EL (cell line): ENCODE measurements at regions not wholly inside any gene's neighbourhood (a gene's known extent, or its start where the extent isn't known, plus 50 kb on each side); places are given as distances from the start of the nearest gene placed in this dataset.

Experiments used
- DNase-seq: peaks from one replicate; pipeline ENCODE4 v3.0.0-alpha.2; 2016

GRCh38 chr13:79767126-79767525 lies 286.2 kb downstream of the NDFIP2 start:
- peak; percentile 25 for DNase-seq

GRCh38 chr13:79765331-79765730 lies 284.4 kb downstream of the NDFIP2 start:
- DNase-seq = no peak

GRCh38 chr13:79749984-79750551 lies 269.1 kb downstream of the NDFIP2 start:
- DNase-seq = peak; percentile 95

- no peak for DNase-seq
Observed at GRCh38 chr13:79749566-79749965, 268.6 kb downstream of the NDFIP2 start.

- no peak for DNase-seq
Observed at GRCh38 chr13:79745081-79745480, 264.1 kb downstream of the NDFIP2 start.

GRCh38 chr13:79742923-79743322 lies 262.0 kb downstream of the NDFIP2 start:
- no peak for DNase-seq

GRCh38 chr13:79740991-79741390 lies 260.0 kb downstream of the NDFIP2 start:
- DNase-seq = peak; percentile 22

GRCh38 chr13:79736356-79736755 lies 255.4 kb downstream of the NDFIP2 start:
- DNase-seq = no peak

- peak; percentile 31 for DNase-seq
Observed at GRCh38 chr13:79735228-79735627, 254.3 kb downstream of the NDFIP2 start.

- no peak for DNase-seq
Observed at GRCh38 chr13:79727086-79727485, 246.1 kb downstream of the NDFIP2 start.

GRCh38 chr13:79725841-79726240 lies 244.9 kb downstream of the NDFIP2 start:
- no peak for DNase-seq

- no peak for DNase-seq
Observed at GRCh38 chr13:79724348-79725103, 243.6 kb downstream of the NDFIP2 start.

GRCh38 chr13:79723519-79724024 lies 242.6 kb downstream of the NDFIP2 start:
- no peak for DNase-seq

- no peak for DNase-seq
Observed at GRCh38 chr13:79722885-79723445, 242.0 kb downstream of the NDFIP2 start.

GRCh38 chr13:79716191-79716590 lies 235.2 kb downstream of the NDFIP2 start:
- no peak for DNase-seq

GRCh38 chr13:79711631-79712030 lies 230.7 kb downstream of the NDFIP2 start:
- no peak for DNase-seq

GRCh38 chr13:79710376-79710775 lies 229.4 kb downstream of the NDFIP2 start:
- peak; percentile 88 for DNase-seq

- DNase-seq = peak; percentile 31
Observed at GRCh38 chr13:79709471-79709870, 228.5 kb downstream of the NDFIP2 start.

GRCh38 chr13:79703772-79704171 lies 222.8 kb downstream of the NDFIP2 start:
- DNase-seq = no peak

GRCh38 chr13:79695754-79696153 lies 214.8 kb downstream of the NDFIP2 start:
- no peak for DNase-seq

- no peak for DNase-seq
Observed at GRCh38 chr13:79692846-79693245, 211.9 kb downstream of the NDFIP2 start.

GRCh38 chr13:79691826-79692225 lies 210.9 kb downstream of the NDFIP2 start:
- DNase-seq = no peak

GRCh38 chr13:79688741-79689140 lies 207.8 kb downstream of the NDFIP2 start:
- no peak for DNase-seq

- DNase-seq = no peak
Observed at GRCh38 chr13:79686441-79686840, 205.5 kb downstream of the NDFIP2 start.
